ENCODE measurements at regions not wholly inside any gene's neighbourhood (a gene's known extent, or its start where the extent isn't known, plus 50 kb on each side); places are given as distances from the start of the nearest gene placed in this dataset.

DNA sequence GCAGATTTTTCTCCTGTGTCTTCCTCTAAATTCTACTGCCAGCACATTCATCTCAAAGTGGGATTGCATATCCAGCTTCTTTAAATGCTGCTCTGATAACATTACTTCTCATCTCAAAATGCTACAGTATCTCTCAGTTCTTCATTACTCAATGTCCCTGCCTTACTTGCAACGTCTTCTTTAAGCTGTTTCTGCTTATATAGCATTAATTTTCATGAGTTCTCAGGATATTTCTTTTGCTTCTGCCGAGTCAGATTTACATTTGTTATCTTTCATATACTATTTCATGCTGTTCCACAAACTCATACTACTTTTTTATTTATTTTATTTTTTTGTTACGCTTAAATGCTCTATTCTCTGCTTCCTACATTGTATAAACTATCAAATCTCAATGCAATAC, 1223.5 kb upstream of the FAM98A start:
- no peak overlapping the region for H3K4me3 ChIP-seq (ENCODE audit: low read depth, low read length)
- TF ChIP-seq CTCF (IDR thresholded peaks at IDR 0.05; ENCODE audit: low read depth, low read length, missing control alignments): no peak
- DNase-seq: no peak
- in situ Hi-C loops (cut with HindIII; ENCODE audit: low pct_ligation_motif_present, low sequenced_read_pairs): no loop called here
- no peaks in the 10 kb centered on the region for H3K27me3 ChIP-seq (replicated peaks)
- H3K27ac ChIP-seq: no peak overlapping the region
- no peaks in the 10 kb centered on the region for H3K36me3 ChIP-seq (replicated peaks)

GRCh38 chr2:34815052-34815741, 1216.1 kb upstream of the FAM98A start:
- in situ Hi-C loops (cut with HindIII; ENCODE audit: low pct_ligation_motif_present, low sequenced_read_pairs): no loop called here
- Histone ChIP-seq H3K27me3 (replicated peaks) (no peaks in the 10 kb centered on the region), H3K27ac (no peak overlapping the region), H3K4me3 (ENCODE audit: low read depth, low read length) (no peak overlapping the region), H3K36me3 (replicated peaks) (no peaks in the 10 kb centered on the region)
- no peak for TF ChIP-seq CTCF (IDR thresholded peaks at IDR 0.05; ENCODE audit: low read depth, low read length, missing control alignments)
- DNase-seq: no peak

GRCh38 chr2:34810456-34810855, 1211.4 kb upstream of the FAM98A start:
- Histone ChIP-seq H3K27ac (no peak overlapping the region), H3K27me3 (replicated peaks) (no peaks in the 10 kb centered on the region), H3K36me3 (replicated peaks) (no peaks in the 10 kb centered on the region), H3K4me3 (ENCODE audit: low read depth, low read length) (no peak overlapping the region)
- no peak for DNase-seq
- in situ Hi-C loops (cut with HindIII; ENCODE audit: low pct_ligation_motif_present, low sequenced_read_pairs): no loop called here
- TF ChIP-seq CTCF (IDR thresholded peaks at IDR 0.05; ENCODE audit: low read depth, low read length, missing control alignments): no peak

DNA sequence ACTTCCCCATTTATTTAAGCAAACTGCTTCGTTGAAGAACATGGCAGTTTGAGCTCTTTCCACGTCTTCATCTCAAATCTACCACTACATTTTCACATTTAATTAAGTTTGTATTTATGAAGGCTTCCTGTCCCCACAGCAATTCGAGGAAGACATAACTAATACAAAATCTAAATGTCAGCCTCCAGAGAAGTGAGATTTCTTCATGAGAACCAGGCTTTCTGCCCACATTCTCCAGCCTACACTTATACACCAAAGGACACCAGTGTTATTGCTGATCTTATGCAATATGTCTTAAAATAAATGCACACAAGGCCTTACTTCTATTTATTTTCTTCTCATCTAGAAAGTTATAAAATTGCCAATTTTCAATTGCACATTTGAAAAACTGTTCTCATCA, 1209.3 kb upstream of the FAM98A start:
- TF ChIP-seq CTCF (IDR thresholded peaks at IDR 0.05; ENCODE audit: low read depth, low read length, missing control alignments): no peak
- Histone ChIP-seq H3K27me3 (replicated peaks) (no peaks in the 10 kb centered on the region), H3K27ac (no peak overlapping the region), H3K36me3 (replicated peaks) (no peaks in the 10 kb centered on the region), H3K4me3 (ENCODE audit: low read depth, low read length) (no peak overlapping the region)
- in situ Hi-C loops (cut with HindIII; ENCODE audit: low pct_ligation_motif_present, low sequenced_read_pairs): no loop called here
- no peak for DNase-seq

DNA sequence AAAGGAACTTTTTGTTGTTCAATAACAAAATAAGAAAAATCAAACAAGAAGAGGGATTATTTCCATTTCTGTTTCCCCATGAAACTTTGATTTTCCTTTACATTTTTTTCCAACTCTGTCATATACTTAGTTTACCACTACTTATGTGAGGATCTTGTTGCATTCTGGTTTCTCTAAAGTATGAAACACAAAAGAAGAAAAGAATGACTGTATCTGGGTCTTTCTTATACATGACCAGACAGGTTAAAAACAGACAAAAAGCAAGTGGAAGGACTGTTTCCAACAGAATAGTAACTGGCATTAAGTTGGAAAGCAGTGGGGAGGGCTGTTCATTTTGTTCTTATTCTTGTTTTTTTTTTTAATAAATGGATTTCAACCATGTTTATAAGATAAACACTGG, 1207.8 kb upstream of the FAM98A start:
- H3K27me3 ChIP-seq (replicated peaks): no peaks in the 10 kb centered on the region
- no peak overlapping the region for H3K4me3 ChIP-seq (ENCODE audit: low read depth, low read length)
- in situ Hi-C loops (cut with HindIII; ENCODE audit: low pct_ligation_motif_present, low sequenced_read_pairs): no loop called here
- DNase-seq: no peak
- TF ChIP-seq CTCF (IDR thresholded peaks at IDR 0.05; ENCODE audit: low read depth, low read length, missing control alignments): no peak
- H3K27ac ChIP-seq: no peak overlapping the region
- no peaks in the 10 kb centered on the region for H3K36me3 ChIP-seq (replicated peaks)

DNA sequence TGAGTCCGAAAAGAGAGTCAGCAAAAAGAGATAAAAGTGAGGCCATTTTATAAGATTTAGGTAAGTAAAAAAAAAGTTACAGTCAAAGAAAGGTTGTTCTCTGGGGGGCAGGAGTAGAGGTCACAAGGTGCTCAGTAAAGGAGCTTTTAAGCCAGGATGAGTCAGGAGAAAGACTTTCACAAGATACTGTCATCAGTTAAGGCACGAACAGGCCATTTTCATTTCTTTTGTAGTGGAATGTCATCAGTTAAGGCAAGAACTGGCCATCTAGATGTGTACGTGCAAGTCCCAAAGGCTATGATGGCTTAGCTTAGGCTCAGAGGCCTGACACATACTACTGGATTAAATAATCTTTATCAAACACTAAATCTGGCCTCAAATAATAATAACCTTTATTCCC, 1207.3 kb upstream of the FAM98A start:
- Histone ChIP-seq H3K4me3 (ENCODE audit: low read depth, low read length) (no peak overlapping the region), H3K27ac (no peak overlapping the region), H3K27me3 (replicated peaks) (no peaks in the 10 kb centered on the region), H3K36me3 (replicated peaks) (no peaks in the 10 kb centered on the region)
- DNase-seq: no peak
- in situ Hi-C loops (cut with HindIII; ENCODE audit: low pct_ligation_motif_present, low sequenced_read_pairs): no loop called here
- TF ChIP-seq CTCF (IDR thresholded peaks at IDR 0.05; ENCODE audit: low read depth, low read length, missing control alignments): no peak

Measured in brain microvascular endothelial cell (primary cell).